PFSK-1 (cell line): ENCODE measurements at regions not wholly inside any gene's neighbourhood (a gene's known extent, or its start where the extent isn't known, plus 50 kb on each side); places are given as distances from the start of the nearest gene placed in this dataset.

Source experiments
- FOXP2 ChIP-seq: optimal IDR thresholded peaks from 2 replicates; pipeline ENCODE3; 2011; ENCODE audit warnings: borderline replicate concordance, control low read depth, inconsistent platforms; ENCODE audit not compliant: insufficient read depth; ENCODE audit errors: extremely low read length, extremely low read depth
- POLR2AphosphoS5 ChIP-seq: IDR thresholded peaks from 2 replicates; pipeline ENCODE4 v1.6.1; 2012; ENCODE audit warnings: low read depth, mild to moderate bottlenecking, control low read depth, low read length, moderate library complexity
- REST ChIP-seq, 2 experiments: IDR thresholded peaks; 2 replicates each; pipeline versions ENCODE4 v1.6.1 to v1.8.0; 2011 to 2012; ENCODE audit warnings: low read depth in 2 of 2, low read length in 2 of 2, control low read depth in 1 of 2, inconsistent platforms in 1 of 2, mild to moderate bottlenecking in 1 of 2, moderate library complexity in 1 of 2; ENCODE audit not compliant: insufficient read depth in 1 of 2
- SIN3A ChIP-seq: IDR thresholded peaks from 2 replicates; pipeline ENCODE4 v1.6.1; 2012; ENCODE audit warnings: mild to moderate bottlenecking, low read length, moderate library complexity, borderline replicate concordance; ENCODE audit not compliant: insufficient read depth
- TAF1 ChIP-seq: IDR thresholded peaks from 2 replicates; pipeline ENCODE4 v1.6.1; 2012; ENCODE audit warnings: low read length, control low read depth, borderline replicate concordance; ENCODE audit not compliant: insufficient read depth

GRCh38 chr7:85510287-85510686, 323.4 kb upstream of the SEMA3D start:
- no peak for TF ChIP-seq POLR2AphosphoS5
- TF ChIP-seq REST (IDR thresholded peaks at IDR 0.05; ENCODE audit: insufficient read depth in 1 of 2, low read depth in 2 of 2, low read length in 2 of 2) = no peak
- no peak for TF ChIP-seq SIN3A
- TF ChIP-seq TAF1 = no peak
- no peak for TF ChIP-seq FOXP2
